Colonic mucosa (tissue), 4 donors: ENCODE measurements at regions not wholly inside any gene's neighbourhood (a gene's known extent, or its start where the extent isn't known, plus 50 kb on each side); places are given as distances from the start of the nearest gene placed in this dataset.

ENCODE experiments used
- DNase-seq: peaks from one replicate; pipeline ENCODE4 v3.0.0-alpha.2; 2020
- H3K27ac ChIP-seq: fragments of 200-600 bp; one replicate; pipeline ENCODE4 v1.8.0; 2021
- H3K27me3 ChIP-seq: fragments of 200-600 bp; one replicate; pipeline ENCODE4 v1.8.0; 2021
- H3K36me3 ChIP-seq: fragments of 200-600 bp; one replicate; pipeline ENCODE4 v1.8.0; 2021
- H3K4me1 ChIP-seq: fragments of 200-600 bp; one replicate; pipeline ENCODE4 v1.8.0; 2021; ENCODE audit warnings: mild to moderate bottlenecking
- H3K4me3 ChIP-seq: fragments of 200-600 bp; one replicate; pipeline ENCODE4 v1.8.0; 2021
- H3K9ac ChIP-seq, 2 donors: one replicate each; pipeline ENCODE4 v1.7.0; 2013; ENCODE audit warnings: control low read depth in 2 of 2, low read depth in 2 of 2, low read length in 2 of 2
- H3K9me3 ChIP-seq: fragments of 200-600 bp; one replicate; pipeline ENCODE4 v1.8.0; 2021
- CTCF ChIP-seq: fragments of 200-600 bp; IDR thresholded peaks from one replicate; pipeline ENCODE4 v1.8.0; 2022; ENCODE audit warnings: antibody characterized with exemption, mild to moderate bottlenecking
- intact Hi-C: fragments of 100-400 bp; cut with DNase I; formaldehyde crosslinking; loops from one replicate; pipeline ENCODE4 v1.14.1; 2022
- donor health status: healthy.
- donor health status: DM: no; HTN: no; CAD: no.
- donor health status: DM: no; HTN: no; CAD: no.

GRCh38 chr15:53295574-53295973 is 463.9 kb downstream of the WDR72 start:
- TF ChIP-seq CTCF = no peak
- DNase-seq = no peak
- H3K27me3 ChIP-seq = no peaks in the 10 kb centered on the region
- H3K4me3 ChIP-seq = no peak overlapping the region
- H3K9ac ChIP-seq = no peak overlapping the region
- H3K27ac ChIP-seq = no peak overlapping the region
- intact Hi-C loops = no loop called here
- H3K36me3 ChIP-seq = no peaks in the 10 kb centered on the region
- no peaks in the 10 kb centered on the region for H3K9me3 ChIP-seq
- no peaks in the 10 kb centered on the region for H3K4me1 ChIP-seq

- Histone ChIP-seq H3K27ac (no peak overlapping the region), H3K27me3 (no peaks in the 10 kb centered on the region), H3K4me1 (no peaks in the 10 kb centered on the region), H3K4me3 (no peak overlapping the region), H3K9me3 (no peaks in the 10 kb centered on the region), H3K9ac (no peak overlapping the region), H3K36me3 (no peaks in the 10 kb centered on the region)
- intact Hi-C loops = no loop called here
- DNase-seq = no peak
- no peak for TF ChIP-seq CTCF
These were observed 470.9 kb downstream of the WDR72 start for GRCh38 chr15:53288542-53288941.

DNA sequence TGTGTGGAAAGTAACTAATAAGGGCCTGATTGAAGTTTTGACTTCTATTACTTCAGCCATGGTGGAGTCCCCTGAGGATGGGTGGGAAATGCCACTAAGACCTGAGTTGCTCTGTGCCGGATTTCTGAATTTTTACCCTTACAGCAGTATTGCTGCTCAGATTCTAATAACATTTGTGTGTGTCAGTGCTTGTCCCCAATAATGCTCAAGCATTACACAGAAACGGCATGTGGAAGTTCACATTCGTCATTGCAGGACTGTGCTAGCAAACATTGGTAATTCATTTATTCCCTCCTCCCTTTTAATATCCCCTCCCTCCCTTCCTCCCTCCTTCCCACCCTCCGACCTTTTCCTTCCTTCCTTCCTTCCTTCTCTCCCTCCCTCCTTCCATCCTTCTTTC is 484.5 kb upstream of the ONECUT1 start:
- Histone ChIP-seq H3K4me1 (no peaks in the 10 kb centered on the region), H3K27me3 (no peaks in the 10 kb centered on the region), H3K9ac (no peak overlapping the region), H3K36me3 (no peaks in the 10 kb centered on the region), H3K27ac (no peak overlapping the region), H3K9me3 (no peaks in the 10 kb centered on the region), H3K4me3 (no peak overlapping the region)
- intact Hi-C loops = no loop called here
- no peak for TF ChIP-seq CTCF
- no peak for DNase-seq

DNA sequence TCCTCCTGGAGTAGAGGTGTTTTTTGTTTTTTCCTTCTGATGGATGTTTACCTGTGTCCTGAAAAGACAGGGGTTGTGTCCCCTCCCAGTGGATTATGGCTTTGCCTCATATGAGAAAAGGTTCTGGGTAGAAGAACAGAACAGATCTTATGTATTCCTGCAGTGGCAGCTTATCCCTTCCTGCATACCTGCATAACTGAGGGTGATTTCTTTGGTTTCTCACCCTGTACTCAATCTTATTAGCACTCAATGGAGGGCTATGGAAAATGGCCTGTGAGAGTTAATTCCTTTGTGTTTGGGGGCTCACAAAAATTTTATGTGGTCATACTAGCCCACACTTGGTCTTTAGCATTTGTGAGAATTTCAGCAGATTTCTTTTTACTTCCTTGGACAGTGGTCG is 482.0 kb upstream of the ONECUT1 start:
- H3K27ac ChIP-seq = no peak overlapping the region
- TF ChIP-seq CTCF = no peak
- no peaks in the 10 kb centered on the region for H3K4me1 ChIP-seq
- no peak for DNase-seq
- intact Hi-C loops = no loop called here
- no peaks in the 10 kb centered on the region for H3K27me3 ChIP-seq
- no peaks in the 10 kb centered on the region for H3K36me3 ChIP-seq
- no peak overlapping the region for H3K4me3 ChIP-seq
- no peak overlapping the region for H3K9ac ChIP-seq
- no peaks in the 10 kb centered on the region for H3K9me3 ChIP-seq

DNA sequence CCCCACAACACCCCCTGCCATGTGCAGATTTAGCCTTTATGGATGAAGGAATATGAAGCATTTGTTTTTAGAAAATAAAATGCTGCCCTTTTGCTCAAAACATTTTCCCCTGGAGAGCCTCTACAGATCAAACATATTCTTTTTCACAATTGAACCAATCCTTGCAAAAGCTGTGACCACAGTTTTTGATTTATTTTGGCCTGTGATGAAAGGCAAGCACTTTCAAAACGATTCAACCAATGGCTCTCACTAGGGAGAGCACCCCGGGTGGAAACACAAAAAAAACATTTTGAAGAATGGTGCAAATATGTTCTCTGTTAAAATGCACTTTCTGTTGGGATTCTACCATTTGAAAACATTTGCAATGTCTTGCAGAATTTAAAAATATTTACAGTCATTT is 476.0 kb upstream of the ONECUT1 start:
- Histone ChIP-seq H3K36me3 (no peaks in the 10 kb centered on the region), H3K4me1 (no peaks in the 10 kb centered on the region), H3K27me3 (no peaks in the 10 kb centered on the region), H3K4me3 (no peak overlapping the region), H3K9me3 (no peaks in the 10 kb centered on the region), H3K27ac (no peak overlapping the region), H3K9ac (no peak overlapping the region)
- no peak for TF ChIP-seq CTCF
- no peak for DNase-seq
- intact Hi-C loops = no loop called here

GRCh38 chr15:53260647-53261046 is 470.5 kb upstream of the ONECUT1 start:
- H3K9me3 ChIP-seq = no peaks in the 10 kb centered on the region
- no peak for TF ChIP-seq CTCF
- DNase-seq = no peak
- H3K4me3 ChIP-seq = no peak overlapping the region
- intact Hi-C loops = no loop called here
- no peaks in the 10 kb centered on the region for H3K36me3 ChIP-seq
- no peaks in the 10 kb centered on the region for H3K27me3 ChIP-seq
- no peaks in the 10 kb centered on the region for H3K4me1 ChIP-seq
- H3K9ac ChIP-seq = no peak overlapping the region
- H3K27ac ChIP-seq = no peak overlapping the region
